CD4-positive, CD25-positive, alpha-beta regulatory T cell (primary cell): ENCODE measurements at regions not wholly inside any gene's neighbourhood (a gene's known extent, or its start where the extent isn't known, plus 50 kb on each side); places are given as distances from the start of the nearest gene placed in this dataset.

Experiments used
- ATAC-seq, 2 donors: fragments of 150-1000 bp; cut with Tn5 transposase; one replicate each; pipeline ENCODE4 v1.10.0; 2021; ENCODE audit warnings: low read depth in 2 of 2, moderate number of reproducible peaks in 2 of 2, moderate library complexity in 1 of 2
- DNase-seq, 3 donors: peaks; one replicate each; pipeline versions ENCODE4 v3.0.0 to v3.0.0-alpha.2; 2012 to 2022; ENCODE audit warnings: mixed read lengths in 1 of 3
- H3K27ac ChIP-seq: one replicate; pipeline ENCODE4 v1.7.0; 2013; ENCODE audit warnings: mild to moderate bottlenecking, low read length; ENCODE audit not compliant: insufficient read depth, poor library complexity, severe bottlenecking
- H3K27me3 ChIP-seq: one replicate; pipeline ENCODE4 v1.7.0; 2013; ENCODE audit warnings: low read length; ENCODE audit not compliant: control insufficient read depth, insufficient read depth
- H3K36me3 ChIP-seq: one replicate; pipeline ENCODE4 v1.7.0; 2013; ENCODE audit warnings: mild to moderate bottlenecking, low read length, moderate library complexity; ENCODE audit not compliant: control insufficient read depth, insufficient read depth
- H3K4me1 ChIP-seq: 2 replicates; pipeline ENCODE4 v1.7.0; 2013; ENCODE audit warnings: mild to moderate bottlenecking, low read length; ENCODE audit not compliant: insufficient read depth, control insufficient read depth, poor library complexity, severe bottlenecking
- H3K4me3 ChIP-seq: one replicate; pipeline ENCODE4 v1.7.0; 2013; ENCODE audit warnings: low read depth, mild to moderate bottlenecking, low read length, moderate library complexity
- H3K9me3 ChIP-seq, 2 experiments: 1 replicate in 1 of 2; 2 replicates in 1 of 2; pipeline ENCODE4 v1.7.0; 2013; ENCODE audit warnings: low read length in 2 of 2, mild to moderate bottlenecking in 1 of 2, moderate library complexity in 1 of 2; ENCODE audit not compliant: control insufficient read depth in 2 of 2
- H3K27ac Mint-ChIP-seq, 3 donors: one replicate each; pipeline ENCODE4 v1.8.0; 2020 to 2022; ENCODE audit warnings: mild to moderate bottlenecking in 3 of 3, mixed read lengths in 3 of 3, moderate library complexity in 2 of 3
- H3K27me3 Mint-ChIP-seq: one replicate; pipeline ENCODE4 v1.8.0; 2022; ENCODE audit warnings: mild to moderate bottlenecking, mixed read lengths
- H3K36me3 Mint-ChIP-seq: one replicate; pipeline ENCODE4 v1.8.0; 2020; ENCODE audit warnings: mixed read lengths
- H3K4me1 Mint-ChIP-seq, 4 donors: one replicate each; pipeline ENCODE4 v1.8.0; 2020 to 2022; ENCODE audit warnings: mixed read lengths in 4 of 4, mild to moderate bottlenecking in 1 of 4
- H3K4me3 Mint-ChIP-seq, 4 donors: one replicate each; pipeline ENCODE4 v1.8.0; 2020 to 2022; ENCODE audit warnings: mild to moderate bottlenecking in 4 of 4, mixed read lengths in 4 of 4, moderate library complexity in 3 of 4
- H3K9me3 Mint-ChIP-seq, 7 donors: one replicate each; pipeline ENCODE4 v1.8.0; 2020 to 2022; ENCODE audit warnings: mixed read lengths in 7 of 7, mild to moderate bottlenecking in 3 of 7, moderate library complexity in 2 of 7

GRCh38 chr6:164097056-164097455, 682.5 kb downstream of the QKI start:
- Histone ChIP-seq H3K36me3 (no peaks in the 10 kb centered on the region), H3K4me3 (no peak overlapping the region), H3K27ac (no peak overlapping the region), H3K4me1 (no peaks in the 10 kb centered on the region), H3K9me3 (no peaks in the 10 kb centered on the region), H3K27me3 (no peaks in the 10 kb centered on the region)
- Mint-ChIP-seq H3K27ac (no peak overlapping the region), H3K4me3 (no peak overlapping the region), H3K27me3 (no peaks in the 10 kb centered on the region), H3K9me3 (peaks cover 0 to 5% (median 3%) of the 10 kb centered on the region in 7 donors), H3K4me1 (no peaks in the 10 kb centered on the region), H3K36me3 (no peaks in the 10 kb centered on the region)
- ATAC-seq, result no peak
- no peak for DNase-seq

GRCh38 chr6:164095056-164095455, 680.5 kb downstream of the QKI start:
- ATAC-seq (no peak), DNase-seq (no peak)
- H3K27ac ChIP-seq, result no peak overlapping the region
- Mint-ChIP-seq H3K27me3 (no peaks in the 10 kb centered on the region), H3K36me3 (no peaks in the 10 kb centered on the region), H3K27ac (no peak overlapping the region), H3K9me3 (peaks cover 0 to 6% (median 3%) of the 10 kb centered on the region in 7 donors), H3K4me1 (no peaks in the 10 kb centered on the region), H3K4me3 (no peak overlapping the region)
- no peaks in the 10 kb centered on the region for H3K4me1 ChIP-seq
- no peaks in the 10 kb centered on the region for H3K27me3 ChIP-seq
- H3K4me3 ChIP-seq, result no peak overlapping the region
- no peaks in the 10 kb centered on the region for H3K9me3 ChIP-seq
- H3K36me3 ChIP-seq, result no peaks in the 10 kb centered on the region

DNA sequence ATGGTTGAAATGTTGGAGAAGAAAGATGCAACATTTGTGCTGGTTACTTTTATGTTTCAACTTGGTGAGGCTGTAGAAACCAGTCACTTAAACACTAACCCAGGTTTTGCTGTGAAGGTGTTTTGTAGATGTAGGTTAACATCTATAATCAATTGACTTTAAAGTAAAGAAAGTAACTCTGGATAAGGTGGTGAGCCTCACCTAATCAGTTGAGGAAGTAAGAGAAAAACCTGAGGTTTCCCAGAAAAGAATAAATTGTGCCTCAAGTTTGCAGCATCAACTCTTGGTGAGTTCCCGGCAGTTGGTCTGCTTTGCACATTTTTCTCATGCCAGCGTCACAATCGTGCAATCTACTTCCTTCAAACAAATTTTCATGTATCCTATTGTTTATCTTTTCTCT, 673.4 kb downstream of the QKI start:
- H3K4me1 ChIP-seq, result no peaks in the 10 kb centered on the region
- Mint-ChIP-seq H3K27ac (no peak overlapping the region), H3K36me3 (no peaks in the 10 kb centered on the region), H3K9me3 (peaks cover 0 to 5% (median 1%) of the 10 kb centered on the region in 7 donors), H3K4me3 (no peak overlapping the region), H3K4me1 (peaks cover 0 to 2% (median 0%) of the 10 kb centered on the region in 4 donors), H3K27me3 (no peaks in the 10 kb centered on the region)
- H3K9me3 ChIP-seq, result no peaks in the 10 kb centered on the region
- H3K4me3 ChIP-seq, result no peak overlapping the region
- no peaks in the 10 kb centered on the region for H3K27me3 ChIP-seq
- H3K27ac ChIP-seq, result no peak overlapping the region
- H3K36me3 ChIP-seq, result no peaks in the 10 kb centered on the region
- DNase-seq (no peak), ATAC-seq (no peak)

DNA sequence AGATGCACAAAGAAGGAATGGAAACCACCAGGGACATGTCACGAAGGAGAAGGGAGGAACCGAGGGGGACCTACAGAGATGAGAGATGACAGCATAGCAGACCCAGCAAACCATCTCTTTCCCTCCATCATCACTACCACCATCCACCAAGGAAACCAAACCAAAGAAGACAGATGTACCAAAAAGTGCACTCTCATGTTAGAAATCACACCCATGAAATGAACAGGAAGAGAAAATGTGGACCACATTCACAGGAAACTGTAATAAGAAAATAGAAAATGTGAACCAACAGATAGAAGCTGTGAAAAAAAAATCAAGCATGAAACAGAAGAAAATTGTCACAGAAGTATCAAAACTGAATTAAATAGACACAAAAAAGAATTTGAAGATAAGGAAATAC, 672.7 kb downstream of the QKI start:
- Mint-ChIP-seq H3K27me3 (no peaks in the 10 kb centered on the region), H3K9me3 (peaks cover 0 to 5% (median under 1%) of the 10 kb centered on the region in 7 donors), H3K4me3 (no peak overlapping the region), H3K36me3 (no peaks in the 10 kb centered on the region), H3K27ac (no peak overlapping the region), H3K4me1 (peaks cover 0 to 2% (median 0%) of the 10 kb centered on the region in 4 donors)
- H3K36me3 ChIP-seq, result no peaks in the 10 kb centered on the region
- no peaks in the 10 kb centered on the region for H3K4me1 ChIP-seq
- no peak for DNase-seq
- no peaks in the 10 kb centered on the region for H3K9me3 ChIP-seq
- no peak overlapping the region for H3K27ac ChIP-seq
- H3K27me3 ChIP-seq, result no peaks in the 10 kb centered on the region
- ATAC-seq, result no peak
- no peak overlapping the region for H3K4me3 ChIP-seq

GRCh38 chr6:164086076-164086887, 671.8 kb downstream of the QKI start:
- ATAC-seq (no peak), DNase-seq (peak in 1 of 3 donors; percentile 7)
- Histone ChIP-seq H3K4me1 (no peaks in the 10 kb centered on the region), H3K36me3 (no peaks in the 10 kb centered on the region), H3K9me3 (no peaks in the 10 kb centered on the region), H3K27me3 (no peaks in the 10 kb centered on the region), H3K4me3 (no peak overlapping the region), H3K27ac (no peak overlapping the region)
- peaks cover 0 to 3% (median 2%) of the 10 kb centered on the region in 7 donors for H3K9me3 Mint-ChIP-seq
- no peaks in the 10 kb centered on the region for H3K27me3 Mint-ChIP-seq
- peaks cover 0 to 2% (median 0%) of the 10 kb centered on the region in 4 donors for H3K4me1 Mint-ChIP-seq
- no peak overlapping the region for H3K27ac Mint-ChIP-seq
- no peaks in the 10 kb centered on the region for H3K36me3 Mint-ChIP-seq
- H3K4me3 Mint-ChIP-seq, result peak overlapping the region in 1 of 4 donors; percentile 49

DNA sequence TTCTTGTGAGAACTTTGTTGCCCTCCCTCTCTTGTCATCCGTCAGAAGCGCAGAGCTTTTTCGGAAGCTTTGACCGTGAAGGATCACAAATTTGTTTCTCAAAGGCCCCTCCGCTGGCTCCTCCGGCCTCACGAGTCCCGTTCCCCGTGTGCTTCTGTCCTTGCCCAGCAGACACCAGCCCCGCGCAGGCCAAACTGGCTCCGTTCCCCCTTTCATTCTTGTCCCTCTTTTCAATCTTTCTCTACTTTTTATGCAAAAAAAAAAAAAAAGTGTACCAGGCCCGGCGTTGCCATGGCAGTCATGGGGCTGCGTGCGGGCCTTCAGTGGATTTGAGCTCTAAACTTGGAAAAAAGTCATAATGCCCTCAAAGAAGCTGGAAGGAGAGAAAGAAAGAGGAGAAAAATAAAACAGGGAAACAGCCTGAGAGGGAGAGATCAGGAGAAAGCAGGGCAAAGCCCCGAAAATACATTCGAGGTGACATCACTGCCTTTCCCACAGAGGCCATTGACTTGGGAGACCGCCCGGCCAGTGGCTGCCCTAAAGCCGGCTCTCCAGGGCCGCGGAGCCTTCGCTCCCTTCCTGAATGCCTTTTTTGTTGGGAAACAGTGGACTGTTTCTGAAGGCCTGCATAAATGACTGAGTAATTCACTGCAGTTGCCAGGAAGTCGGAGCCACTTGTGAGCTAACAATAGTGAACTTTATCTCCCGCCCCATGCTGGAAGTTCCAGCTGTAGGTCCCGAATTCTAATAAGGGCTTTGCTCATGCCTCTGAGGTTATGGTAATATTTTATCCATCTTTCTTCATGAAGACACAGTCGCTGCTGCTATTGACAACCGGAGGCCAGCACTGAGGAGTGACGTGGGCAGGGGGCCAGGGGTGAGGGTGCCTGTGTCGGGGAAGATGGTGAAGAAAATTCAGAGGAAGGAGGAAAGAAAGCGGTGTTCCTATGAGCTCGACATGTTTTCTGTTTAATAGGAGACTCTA, 670.9 kb downstream of the QKI start:
- peak overlapping the region in 1 of 4 donors; percentile 49 for H3K4me3 Mint-ChIP-seq
- DNase-seq, result no peak
- no peak overlapping the region for H3K4me3 ChIP-seq

GRCh38 chr6:164079275-164079600, 664.7 kb downstream of the QKI start:
- no peak overlapping the region for H3K27ac ChIP-seq
- no peak overlapping the region for H3K4me3 ChIP-seq
- Mint-ChIP-seq H3K9me3 (peaks cover 0 to 8% (median 5%) of the 10 kb centered on the region in 7 donors), H3K4me1 (peaks cover 0 to 1% (median 0%) of the 10 kb centered on the region in 4 donors), H3K4me3 (no peak overlapping the region), H3K27me3 (no peaks in the 10 kb centered on the region), H3K27ac (no peak overlapping the region), H3K36me3 (no peaks in the 10 kb centered on the region)
- DNase-seq, result no peak
- no peaks in the 10 kb centered on the region for H3K4me1 ChIP-seq
- H3K36me3 ChIP-seq, result no peaks in the 10 kb centered on the region
- no peaks in the 10 kb centered on the region for H3K9me3 ChIP-seq
- no peak for ATAC-seq
- no peaks in the 10 kb centered on the region for H3K27me3 ChIP-seq

More for the DNA sequence above, 670.9 kb downstream of the QKI start:
- Histone ChIP-seq H3K4me1 (no peaks in the 10 kb centered on the region), H3K9me3 (no peaks in the 10 kb centered on the region), H3K27ac (no peak overlapping the region), H3K36me3 (no peaks in the 10 kb centered on the region), H3K27me3 (no peaks in the 10 kb centered on the region)
- H3K4me1 Mint-ChIP-seq, result peaks cover 0 to 2% (median 0%) of the 10 kb centered on the region in 4 donors
- no peak overlapping the region for H3K27ac Mint-ChIP-seq
- ATAC-seq, result no peak
- H3K36me3 Mint-ChIP-seq, result no peaks in the 10 kb centered on the region
- H3K9me3 Mint-ChIP-seq, result peaks cover 0 to 3% (median 2%) of the 10 kb centered on the region in 7 donors
- no peaks in the 10 kb centered on the region for H3K27me3 Mint-ChIP-seq
